ENCODE measurements at regions not wholly inside any gene's neighbourhood (a gene's known extent, or its start where the extent isn't known, plus 50 kb on each side); places are given as distances from the start of the nearest gene placed in this dataset.

DNA sequence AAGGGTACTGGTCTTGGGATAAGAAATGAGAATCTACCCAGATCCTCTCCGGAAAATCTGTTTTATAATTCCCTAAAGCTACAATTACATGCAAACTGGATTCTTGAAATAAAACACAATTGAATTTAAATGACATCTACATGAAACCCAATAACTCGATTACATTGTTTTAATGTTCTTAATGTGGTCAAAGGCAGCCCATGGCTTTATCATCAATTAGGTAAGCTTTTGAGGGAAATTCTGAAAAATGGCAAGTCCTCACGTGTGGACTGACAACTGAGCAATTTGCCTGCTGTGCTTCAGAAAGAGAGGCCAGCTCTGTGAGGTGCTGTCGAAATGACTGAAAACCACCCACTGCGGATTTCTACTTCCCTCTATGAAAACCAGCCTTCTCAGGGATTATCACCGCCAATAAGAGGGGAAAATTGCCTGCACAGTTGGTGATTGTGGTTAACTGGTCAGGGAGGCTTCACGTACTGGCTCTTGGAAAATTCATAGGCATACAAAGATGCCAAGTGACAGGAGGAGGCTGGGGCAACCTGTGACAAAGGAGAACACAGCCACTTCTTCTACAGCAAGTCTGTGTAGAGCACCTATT, 200.8 kb upstream of the SLCO3A1 start:
- TF ChIP-seq SMAD3 (CRISPR knock-in tag; IDR thresholded peaks at IDR 0.05) (no peak), POLR2A (IDR thresholded peaks at IDR 0.05; ENCODE audit: insufficient read depth in 1 of 2, low read depth in 2 of 2, low read length in 2 of 2) (no peak), ELF4 (CRISPR knock-in tag; IDR thresholded peaks at IDR 0.05; ENCODE audit: borderline replicate concordance) (no peak), ZSCAN29 (CRISPR knock-in tag; conservative IDR thresholded peaks at IDR 0.05) (no peak), SIN3A (IDR thresholded peaks at IDR 0.05; ENCODE audit: borderline replicate concordance, low read depth, low read length) (no peak), CTCF (CRISPR knock-in tag; IDR thresholded peaks at IDR 0.05) (no peak)
- TF ChIP-seq, protein P1, sequence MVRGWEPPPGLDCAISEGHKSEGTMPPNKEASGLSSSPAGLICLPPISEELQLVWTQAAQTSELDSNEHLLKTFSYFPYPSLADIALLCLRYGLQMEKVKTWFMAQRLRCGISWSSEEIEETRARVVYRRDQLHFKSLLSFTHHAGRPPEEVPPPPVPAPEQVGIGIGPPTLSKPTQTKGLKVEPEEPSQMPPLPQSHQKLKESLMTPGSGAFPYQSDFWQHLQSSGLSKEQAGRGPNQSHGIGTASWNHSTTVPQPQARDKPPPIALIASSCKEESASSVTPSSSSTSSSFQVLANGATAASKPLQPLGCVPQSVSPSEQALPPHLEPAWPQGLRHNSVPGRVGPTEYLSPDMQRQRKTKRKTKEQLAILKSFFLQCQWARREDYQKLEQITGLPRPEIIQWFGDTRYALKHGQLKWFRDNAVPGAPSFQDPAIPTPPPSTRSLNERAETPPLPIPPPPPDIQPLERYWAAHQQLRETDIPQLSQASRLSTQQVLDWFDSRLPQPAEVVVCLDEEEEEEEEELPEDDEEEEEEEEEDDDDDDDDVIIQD (CRISPR knock-in tag; IDR thresholded peaks at IDR 0.05; ENCODE audit: low read depth) = no peak

Data from HepG2 (cell line).